IMR-90 (cell line): ENCODE measurements at regions not wholly inside any gene's neighbourhood (a gene's known extent, or its start where the extent isn't known, plus 50 kb on each side); places are given as distances from the start of the nearest gene placed in this dataset.

ENCODE experiments used
- ATAC-seq: fragments of 200-7000 bp; cut with Tn5 transposase; 2 replicates; pipeline ENCODE4 v1.9.1; 2020; ENCODE audit warnings: low read depth, mild to moderate bottlenecking, moderate library complexity
- BruUV-seq: library from RNA; stranded (reverse); fragments of 400-500 nt; replicated peaks from 2 replicates; lab custom pipeline; 2021; lab: Mats Ljungman, UMichigan
- CTCF ChIA-PET: fragments of 300-600 bp; formaldehyde crosslinking; extraction: SDS; loops from one replicate; lab custom pipeline; 2021; ENCODE audit warnings: antibody characterized with exemption; lab: Yijun Ruan, JAX
- POLR2A ChIA-PET: fragments of 300-600 bp; sonication (Branson Sonifier 250); formaldehyde crosslinking; loops from one replicate; lab custom pipeline; 2022; ENCODE audit warnings: antibody characterized with exemption; ENCODE audit not compliant: unreplicated experiment; lab: Charles Lee
- DNase-seq: peaks from one replicate; pipeline ENCODE4 v3.0.0; 2013
- H2AFZ ChIP-seq: replicated peaks from 2 replicates; pipeline ENCODE3; 2013; ENCODE audit warnings: low read length, mild to moderate bottlenecking; ENCODE audit not compliant: poor library complexity
- H2AK5ac ChIP-seq: 2 replicates; pipeline ENCODE4 v1.6.1; 2013; ENCODE audit warnings: low read depth, low read length, inconsistent platforms
- H2AK9ac ChIP-seq: replicated peaks from 2 replicates; pipeline ENCODE3; 2013; ENCODE audit warnings: mild to moderate bottlenecking, low read depth, low read length, moderate library complexity; ENCODE audit not compliant: poor library complexity
- H2BK120ac ChIP-seq: 2 replicates; pipeline ENCODE4 v1.6.1; 2013; ENCODE audit warnings: low read depth, low read length, inconsistent platforms
- H2BK15ac ChIP-seq: 3 replicates; pipeline ENCODE4 v1.6.1; 2013; ENCODE audit warnings: low read depth, low read length, inconsistent platforms
- H2BK20ac ChIP-seq: 2 replicates; pipeline ENCODE4 v1.6.1; 2013; ENCODE audit warnings: low read depth, mild to moderate bottlenecking, inconsistent platforms, low read length, moderate library complexity
- H2BK5ac ChIP-seq: 2 replicates; pipeline ENCODE4 v1.6.1; 2013; ENCODE audit warnings: mild to moderate bottlenecking, low read depth, low read length, inconsistent platforms; ENCODE audit not compliant: poor library complexity, severe bottlenecking
- H3K14ac ChIP-seq: replicated peaks from 2 replicates; pipeline ENCODE4 v1.6.1; 2013; ENCODE audit warnings: low read depth, low read length, inconsistent platforms
- H3K18ac ChIP-seq: 2 replicates; pipeline ENCODE4 v1.6.1; 2013; ENCODE audit warnings: low read depth, low read length, control low read depth
- H3K23ac ChIP-seq: 2 replicates; pipeline ENCODE4 v1.6.1; 2013; ENCODE audit warnings: low read depth, low read length, inconsistent platforms
- H3K27ac ChIP-seq: 2 replicates; pipeline ENCODE4 v1.5.1; 2013; ENCODE audit warnings: mild to moderate bottlenecking, control low read depth, low read length; ENCODE audit not compliant: insufficient read depth
- H3K27me3 ChIP-seq: 2 replicates; pipeline ENCODE4 v1.6.1; 2013; ENCODE audit warnings: low read length; ENCODE audit not compliant: control insufficient read depth, insufficient read depth
- H3K36me3 ChIP-seq: 2 replicates; pipeline ENCODE4 v1.6.1; 2013; ENCODE audit warnings: low read length, mixed read lengths; ENCODE audit not compliant: control insufficient read depth, insufficient read depth
- H3K4ac ChIP-seq: 2 replicates; pipeline ENCODE4 v1.6.1; 2013; ENCODE audit warnings: low read depth, low read length, inconsistent platforms
- H3K4me1 ChIP-seq: 2 replicates; pipeline ENCODE4 v1.6.1; 2013; ENCODE audit warnings: low read length, mixed read lengths; ENCODE audit not compliant: control insufficient read depth, insufficient read depth
- H3K4me2 ChIP-seq: 2 replicates; pipeline ENCODE4 v1.6.1; 2013; ENCODE audit warnings: low read depth, mild to moderate bottlenecking, control low read depth, low read length, moderate library complexity
- H3K4me3 ChIP-seq: 2 replicates; pipeline ENCODE4 v1.5.1; 2013; ENCODE audit warnings: low read depth, mild to moderate bottlenecking, control low read depth, low read length, moderate library complexity; ENCODE audit not compliant: insufficient read depth
- H3K56ac ChIP-seq: 2 replicates; pipeline ENCODE4 v1.6.1; 2013; ENCODE audit warnings: low read length, inconsistent platforms; ENCODE audit not compliant: insufficient read depth; ENCODE audit errors: extremely low read depth
- H3K79me1 ChIP-seq, 2 experiments: 2 replicates each; pipeline ENCODE4 v1.6.1; 2013; ENCODE audit warnings: low read length in 2 of 2, inconsistent platforms in 1 of 2, low read depth in 1 of 2
- H3K9ac ChIP-seq: 2 replicates; pipeline ENCODE4 v1.6.1; 2013; ENCODE audit warnings: low read depth, low read length, control low read depth
- H3K9me1 ChIP-seq: 2 replicates; pipeline ENCODE4 v1.6.1; 2013; ENCODE audit warnings: low read length, inconsistent platforms; ENCODE audit not compliant: insufficient read depth
- H3K9me3 ChIP-seq: 2 replicates; pipeline ENCODE4 v1.6.1; 2013; ENCODE audit warnings: low read length; ENCODE audit not compliant: control insufficient read depth, insufficient read depth
- H4K20me1 ChIP-seq: 2 replicates; pipeline ENCODE4 v1.6.1; 2013; ENCODE audit warnings: low read length, inconsistent platforms; ENCODE audit not compliant: insufficient read depth
- H4K5ac ChIP-seq: 2 replicates; pipeline ENCODE4 v1.6.1; 2013; ENCODE audit warnings: mild to moderate bottlenecking, low read depth, low read length, control low read depth
- H4K8ac ChIP-seq, 2 experiments: 2 replicates each; pipeline ENCODE4 v1.6.1; 2013; ENCODE audit warnings: low read depth in 2 of 2, low read length in 2 of 2, control low read depth in 1 of 2, inconsistent platforms in 1 of 2
- H4K91ac ChIP-seq: 2 replicates; pipeline ENCODE4 v1.6.1; 2013; ENCODE audit warnings: low read depth, low read length, inconsistent platforms; ENCODE audit not compliant: insufficient read depth
- BHLHE40 ChIP-seq: fragments of 150-350 bp; IDR thresholded peaks from 2 replicates; pipeline ENCODE4 v1.6.1; 2016; ENCODE audit warnings: mild to moderate bottlenecking, low read depth, low read length
- CEBPB ChIP-seq: IDR thresholded peaks from 2 replicates; pipeline ENCODE4 v1.6.1; 2012; ENCODE audit warnings: low read depth, low read length, improper control_type of control experiment
- CHD1 ChIP-seq: IDR thresholded peaks from 2 replicates; pipeline ENCODE4 v1.6.1; 2012; ENCODE audit warnings: low read depth, low read length, improper control_type of control experiment
- ELK1 ChIP-seq: fragments of 150-350 bp; IDR thresholded peaks from 2 replicates; pipeline ENCODE4 v1.6.1; 2016; ENCODE audit warnings: low read depth, mild to moderate bottlenecking, low read length, moderate library complexity, borderline replicate concordance
- FOS ChIP-seq: fragments of 150-350 bp; IDR thresholded peaks from 2 replicates; pipeline ENCODE4 v1.6.1; 2016; ENCODE audit warnings: low read depth, low read length
- MAFK ChIP-seq: IDR thresholded peaks from 2 replicates; pipeline ENCODE4 v1.6.1; 2012; ENCODE audit warnings: low read depth, low read length, improper control_type of control experiment
- MXI1 ChIP-seq: IDR thresholded peaks from 2 replicates; pipeline ENCODE4 v1.6.1; 2012; ENCODE audit warnings: low read depth, mild to moderate bottlenecking, low read length, moderate library complexity, borderline replicate concordance
- POLR2A ChIP-seq: IDR thresholded peaks from 2 replicates; pipeline ENCODE4 v1.6.1; 2012; ENCODE audit warnings: mild to moderate bottlenecking, low read depth, low read length
- RAD21 ChIP-seq: IDR thresholded peaks from 2 replicates; pipeline ENCODE4 v1.6.1; 2012; ENCODE audit warnings: low read length, improper control_type of control experiment
- SMC3 ChIP-seq: fragments of 150-350 bp; IDR thresholded peaks from 2 replicates; pipeline ENCODE4 v1.6.1; 2016; ENCODE audit warnings: low read depth, mild to moderate bottlenecking, antibody characterized with exemption, low read length, moderate library complexity
- WGBS, 2 experiments: methylation state at CpG; one replicate each; pipeline versions ENCODE4 v1.1.5 to v1.1.7; 2013; ENCODE audit warnings: missing lambda C conversion rate in 2 of 2; ENCODE audit not compliant: insufficient read length in 1 of 2; ENCODE audit errors: extremely low coverage in 2 of 2; 5-methylcytosine and 5-hydroxymethylcytosine counted together
- dilution Hi-C: fragments of 300-500 bp; cut with HindIII; formaldehyde crosslinking; loops from one replicate; pipeline ENCODE4 v1.14.3; 2018; ENCODE audit warnings: low sequenced_read_pairs; ENCODE audit not compliant: unreplicated experiment
- in situ Hi-C: fragments of 300-500 bp; cut with MboI; formaldehyde crosslinking; loops from 3 replicates; pipeline ENCODE4 v1.14.3; 2019; ENCODE audit warnings: low sequenced_read_pairs, inconsistent platforms, mixed read lengths
- intact Hi-C: fragments of 100-400 bp; cut with micrococcal nuclease; formaldehyde crosslinking; loops from 2 replicates; pipeline ENCODE4 v1.10.0; 2022

GRCh38 chr2:150261691-150262090 is 225.8 kb downstream of the RND3 start:
- Histone ChIP-seq H4K91ac (no peak overlapping the region), H3K79me1 (no peaks in the 10 kb centered on the region), H2BK20ac (no peak overlapping the region), H3K18ac (no peak overlapping the region), H2BK15ac (no peak overlapping the region), H3K27ac (no peak overlapping the region), H3K4me1 (peaks cover 4% of the 10 kb centered on the region; the same call in 1 of the 2 replicates), H4K5ac (no peak overlapping the region), H3K4ac (no peak overlapping the region), H2BK5ac (no peak overlapping the region), H3K9ac (no peak overlapping the region), H3K9me1 (no peaks in the 10 kb centered on the region), H4K8ac (no peak overlapping the region), H3K56ac (no peak overlapping the region), H3K27me3 (no peaks in the 10 kb centered on the region), H3K4me2 (no peak overlapping the region), H2BK120ac (no peak overlapping the region), H3K36me3 (no peaks in the 10 kb centered on the region), H3K9me3 (no peaks in the 10 kb centered on the region), H2AK9ac (no peak overlapping the region), H4K20me1 (no peaks in the 10 kb centered on the region), H2AFZ (no peak overlapping the region), H3K14ac (no peak overlapping the region), H2AK5ac (no peak overlapping the region), H3K23ac (no peak overlapping the region), H3K4me3 (no peak overlapping the region)
- no peak for TF ChIP-seq MAFK
- TF ChIP-seq CHD1 = no peak
- TF ChIP-seq POLR2A = no peak
- no peak for TF ChIP-seq ELK1
- no peak for TF ChIP-seq MXI1
- TF ChIP-seq RAD21 = no peak
- TF ChIP-seq BHLHE40 = no peak
- TF ChIP-seq CEBPB = no peak
- no peak for TF ChIP-seq SMC3
- no peak for TF ChIP-seq FOS
- intact Hi-C loops (no loop called here), in situ Hi-C loops (no loop called here), dilution Hi-C loops (no loop called here)
- ATAC-seq (no peak), DNase-seq (no peak)
- WGBS, 2 experiments = no CpG with 5 or more reads among the region's 2 CpGs
- CTCF ChIA-PET = no interaction called here
- BruUV-seq = no TSS peak
- POLR2A ChIA-PET = no interaction called here
